ENCODE measurements at regions not wholly inside any gene's neighbourhood (a gene's known extent, or its start where the extent isn't known, plus 50 kb on each side); places are given as distances from the start of the nearest gene placed in this dataset.
"Not testable (repeated sequence)": the region's sequence is repeated elsewhere in the genome, so short reads cannot be mapped to it uniquely, and the experiment has no call there.

DNA sequence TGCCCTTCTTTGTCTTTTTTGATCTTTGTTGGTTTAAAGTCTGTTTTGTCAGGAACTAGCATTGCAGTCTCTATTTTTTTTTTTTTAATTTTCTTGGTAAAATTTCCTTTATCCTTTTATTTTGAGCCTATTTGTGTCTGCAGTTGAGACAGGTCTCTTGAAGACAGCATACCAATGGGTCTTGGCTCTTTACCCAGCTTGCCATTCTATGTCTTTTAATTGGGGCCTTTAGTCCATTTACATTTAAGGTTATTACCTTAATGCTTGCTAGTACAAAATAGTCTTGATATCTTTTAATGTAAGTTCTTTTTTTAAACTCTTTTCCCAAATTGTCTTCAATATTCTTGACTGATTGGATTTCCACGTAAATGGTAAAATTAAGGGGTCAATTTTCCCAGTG, 398.3 kb upstream of the CHRM2 start:
- no peak overlapping the region for H3K27ac Mint-ChIP-seq
- H3K9me3 Mint-ChIP-seq (ENCODE audit: low read depth): peaks cover 43% of the 10 kb centered on the region
- H3K4me3 Mint-ChIP-seq: no peak overlapping the region
- no peaks in the 10 kb centered on the region for H3K4me1 Mint-ChIP-seq (ENCODE audit: low read depth)
- H3K27me3 Mint-ChIP-seq: no peaks in the 10 kb centered on the region
- H3K36me3 Mint-ChIP-seq: no peaks in the 10 kb centered on the region

DNA sequence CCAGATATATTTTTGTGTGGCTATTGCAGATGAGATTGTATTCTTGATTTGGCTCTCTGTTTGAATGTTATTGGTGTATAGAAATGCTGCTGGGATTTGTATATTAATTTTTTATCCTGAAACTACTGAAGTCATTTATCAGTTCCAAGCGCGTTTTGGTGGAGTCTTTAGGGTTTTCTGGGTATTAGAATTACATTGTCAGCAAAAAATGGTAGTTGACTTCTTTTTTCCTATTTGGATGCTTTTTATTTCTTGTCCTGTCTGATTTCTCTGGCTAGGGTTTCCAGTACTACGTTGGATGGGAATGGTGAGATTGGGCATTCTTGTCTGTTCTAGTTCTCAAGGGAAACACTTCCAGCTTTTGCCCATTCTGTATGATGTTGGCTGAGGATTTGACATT, 415.5 kb upstream of the CHRM2 start:
- no peak overlapping the region for H3K4me3 Mint-ChIP-seq
- H3K36me3 Mint-ChIP-seq: no peaks in the 10 kb centered on the region
- H3K4me1 Mint-ChIP-seq (ENCODE audit: low read depth): no peaks in the 10 kb centered on the region
- H3K27ac Mint-ChIP-seq: no peak overlapping the region
- H3K27me3 Mint-ChIP-seq: no peaks in the 10 kb centered on the region
- peaks cover 7% of the 10 kb centered on the region for H3K9me3 Mint-ChIP-seq (ENCODE audit: low read depth)

DNA sequence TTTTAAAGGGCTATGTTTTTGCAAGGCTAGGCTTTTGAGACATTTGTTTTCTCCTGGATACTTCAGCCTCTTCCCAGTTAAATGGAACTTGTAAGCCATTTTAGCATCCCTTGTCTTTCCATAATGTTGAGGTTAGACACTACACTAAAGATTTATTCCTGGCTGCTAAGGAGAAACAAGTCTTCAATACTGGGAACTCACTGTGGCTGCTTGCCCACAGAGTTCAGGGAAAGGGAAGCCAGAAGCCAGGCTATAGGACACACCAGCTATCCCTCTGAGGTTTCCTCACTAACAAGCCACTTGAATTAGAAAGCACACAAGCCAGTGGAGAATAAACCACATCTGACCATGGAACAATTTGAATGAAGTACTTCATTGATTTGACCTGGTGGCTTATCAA, 421.7 kb upstream of the CHRM2 start:
- H3K27me3 Mint-ChIP-seq: no peaks in the 10 kb centered on the region
- no peak overlapping the region for H3K4me3 Mint-ChIP-seq
- H3K4me1 Mint-ChIP-seq (ENCODE audit: low read depth): no peaks in the 10 kb centered on the region
- H3K27ac Mint-ChIP-seq: no peak overlapping the region
- H3K9me3 Mint-ChIP-seq (ENCODE audit: low read depth): peaks cover 3% of the 10 kb centered on the region
- no peaks in the 10 kb centered on the region for H3K36me3 Mint-ChIP-seq

DNA sequence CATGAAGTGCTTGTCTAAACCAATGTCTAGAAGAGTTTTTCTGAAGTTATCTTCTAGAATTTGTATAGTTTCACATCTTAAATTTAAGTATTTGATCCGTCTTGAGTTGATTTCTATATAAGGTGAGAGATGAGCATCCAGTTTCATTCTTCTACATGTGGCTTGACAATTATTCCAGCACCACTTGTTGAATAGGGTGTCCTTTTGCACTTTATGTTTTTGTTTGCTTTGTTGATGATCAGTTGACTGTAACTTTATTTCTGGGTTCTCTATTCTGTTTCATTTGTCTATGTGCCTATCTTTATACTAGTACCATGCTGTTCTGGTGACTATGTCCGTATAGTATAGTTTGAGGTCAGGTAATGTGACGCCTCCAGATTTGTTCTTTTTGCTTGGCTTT, 426.6 kb upstream of the CHRM2 start:
- Mint-ChIP-seq H3K27ac (no peak overlapping the region), H3K4me3 (no peak overlapping the region), H3K36me3 (no peaks in the 10 kb centered on the region), H3K4me1 (ENCODE audit: low read depth) (no peaks in the 10 kb centered on the region), H3K9me3 (ENCODE audit: low read depth) (peaks cover 3% of the 10 kb centered on the region), H3K27me3 (no peaks in the 10 kb centered on the region)

DNA sequence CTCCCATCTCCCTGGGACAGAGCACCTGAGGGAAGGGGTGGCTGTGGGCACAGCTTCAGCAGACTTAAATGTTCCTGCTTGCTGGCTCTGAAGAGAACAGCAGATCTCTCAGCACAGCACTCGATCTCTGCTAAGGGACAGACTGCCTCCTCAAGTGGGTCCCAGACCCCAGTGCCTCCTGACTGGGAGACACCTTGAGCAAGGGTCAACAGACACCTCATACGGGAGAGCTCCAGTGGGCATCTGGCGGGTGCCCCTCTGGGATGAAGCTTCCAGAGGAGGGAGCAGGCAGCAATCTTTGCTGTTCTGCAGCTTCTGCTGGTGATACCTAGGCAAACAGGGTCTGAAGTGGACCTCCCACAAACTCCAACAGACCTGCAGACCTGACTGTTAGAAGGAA, 436.7 kb upstream of the CHRM2 start:
- not testable (repeated sequence) for H3K27ac Mint-ChIP-seq; H3K27me3 Mint-ChIP-seq; H3K36me3 Mint-ChIP-seq; H3K4me3 Mint-ChIP-seq; H3K4me1 Mint-ChIP-seq (ENCODE audit: low read depth)
- H3K9me3 Mint-ChIP-seq (ENCODE audit: low read depth): peaks cover 10% of the 10 kb centered on the region

DNA sequence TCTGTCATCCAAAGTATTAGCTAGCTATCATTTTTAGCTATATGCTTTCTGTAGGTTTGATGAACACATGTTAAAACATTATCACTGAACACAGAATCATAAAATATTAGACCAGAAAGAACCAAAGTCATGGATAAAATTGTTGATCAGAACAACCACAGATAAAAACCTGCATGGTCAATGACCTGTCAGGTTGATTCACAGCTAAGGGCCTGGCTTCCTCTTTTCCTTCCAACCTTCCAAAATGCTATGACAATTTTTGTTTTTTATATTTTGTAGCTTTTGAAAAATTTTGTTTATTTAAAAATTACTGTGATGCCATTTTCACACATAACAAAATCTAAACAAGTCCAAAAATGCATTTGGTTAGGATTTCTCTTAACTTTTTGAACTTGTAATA, 444.4 kb upstream of the CHRM2 start:
- Mint-ChIP-seq H3K36me3 (no peaks in the 10 kb centered on the region), H3K4me1 (ENCODE audit: low read depth) (no peaks in the 10 kb centered on the region), H3K27ac (no peak overlapping the region)

DNA sequence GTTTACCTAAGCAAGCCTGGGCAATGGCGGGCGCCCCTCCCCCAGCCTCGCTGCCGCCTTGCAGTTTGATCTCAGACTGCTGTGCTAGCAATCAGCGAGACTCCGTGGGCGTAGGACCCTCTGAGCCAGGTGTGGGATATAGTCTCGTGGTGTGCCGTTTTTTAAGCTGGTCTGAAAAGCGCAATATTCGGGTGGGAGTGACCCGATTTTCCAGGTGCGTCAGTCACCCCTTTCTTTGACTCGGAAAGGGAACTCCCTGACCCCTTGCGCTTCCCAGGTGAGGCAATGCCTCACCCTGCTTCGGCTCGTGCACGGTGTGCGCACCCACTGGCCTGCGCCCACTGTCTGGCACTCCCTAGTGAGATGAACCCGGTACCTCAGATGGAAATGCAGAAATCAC, 442.6 kb upstream of the MTPN start:
- not testable (repeated sequence) for H3K36me3 Mint-ChIP-seq

More for the DNA sequence above, 444.4 kb upstream of the CHRM2 start:
- H3K27me3 Mint-ChIP-seq: no peaks in the 10 kb centered on the region
- peaks cover 13% of the 10 kb centered on the region for H3K9me3 Mint-ChIP-seq (ENCODE audit: low read depth)
- H3K4me3 Mint-ChIP-seq: no peak overlapping the region

DNA sequence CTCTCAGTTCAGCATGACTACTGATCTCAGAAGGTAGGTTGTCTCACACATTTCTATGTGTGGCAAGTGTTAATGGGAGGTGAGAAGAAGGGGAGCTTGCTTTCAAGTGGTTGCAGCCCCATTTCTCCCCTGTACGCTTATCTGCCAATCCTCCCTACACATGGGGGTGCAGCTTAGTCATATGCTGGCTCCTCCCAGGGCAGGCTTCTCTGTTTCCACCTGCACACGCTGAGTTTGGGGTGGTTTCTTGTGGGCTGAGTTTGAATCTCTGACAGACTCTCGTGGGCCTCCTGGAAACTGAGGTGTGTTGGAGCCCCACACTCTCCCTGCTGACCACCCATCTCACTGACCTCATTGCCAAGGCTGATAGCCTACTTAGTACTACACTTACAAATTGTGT, 435.8 kb upstream of the MTPN start:
- H3K36me3 Mint-ChIP-seq: no peaks in the 10 kb centered on the region
- no peaks in the 10 kb centered on the region for H3K27me3 Mint-ChIP-seq
- H3K9me3 Mint-ChIP-seq (ENCODE audit: low read depth): no peaks in the 10 kb centered on the region
- H3K27ac Mint-ChIP-seq: no peak overlapping the region
- H3K4me1 Mint-ChIP-seq (ENCODE audit: low read depth): no peaks in the 10 kb centered on the region
- no peak overlapping the region for H3K4me3 Mint-ChIP-seq

More for the DNA sequence above, 442.6 kb upstream of the MTPN start:
- peaks cover 13% of the 10 kb centered on the region for H3K9me3 Mint-ChIP-seq (ENCODE audit: low read depth)
- not testable (repeated sequence) for H3K4me1 Mint-ChIP-seq (ENCODE audit: low read depth); H3K27me3 Mint-ChIP-seq; H3K4me3 Mint-ChIP-seq; H3K27ac Mint-ChIP-seq

DNA sequence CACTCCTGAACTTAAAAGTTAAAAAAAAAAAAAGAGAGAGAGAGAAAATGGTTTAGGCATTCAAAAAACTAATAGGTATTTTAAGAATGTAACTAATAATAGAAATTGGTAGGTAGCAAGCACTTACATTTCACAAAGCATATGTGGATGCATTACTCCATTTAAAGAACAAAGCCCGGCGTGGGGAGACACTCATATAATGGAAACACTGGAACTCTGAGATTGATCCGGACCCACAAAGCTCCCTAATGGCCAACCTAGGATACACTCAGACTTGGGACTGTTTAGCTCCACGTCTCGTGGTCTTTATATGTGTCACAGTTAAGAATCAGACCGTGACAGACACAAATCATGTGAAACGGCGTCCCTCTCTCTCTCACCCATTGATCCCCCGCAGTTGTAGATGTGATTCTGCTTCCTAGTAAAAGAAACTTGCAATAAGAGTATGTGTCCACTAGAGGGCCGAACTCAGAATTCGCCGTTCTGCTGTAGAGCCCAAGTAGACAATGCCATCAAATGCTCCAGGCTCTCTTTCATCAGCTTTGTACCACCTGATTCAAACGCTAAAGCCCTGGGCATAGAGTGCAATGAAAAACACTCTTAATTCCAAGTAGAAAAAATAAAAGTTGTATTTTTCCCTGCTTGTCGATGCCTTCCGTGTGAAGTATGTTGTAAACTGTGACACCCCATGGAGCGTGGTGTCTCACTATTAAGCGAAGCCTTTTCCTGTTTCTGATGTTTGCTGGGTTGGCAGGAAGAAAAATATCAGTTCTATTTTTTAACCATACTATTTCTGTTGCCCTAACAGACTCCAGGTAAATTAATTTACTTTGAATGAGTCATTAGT, 429.0 kb upstream of the MTPN start:
- Mint-ChIP-seq H3K4me1 (ENCODE audit: low read depth) (peaks cover 5% of the 10 kb centered on the region), H3K4me3 (no peak overlapping the region), H3K27me3 (peaks cover 2% of the 10 kb centered on the region), H3K36me3 (no peaks in the 10 kb centered on the region), H3K27ac (no peak overlapping the region), H3K9me3 (ENCODE audit: low read depth) (no peaks in the 10 kb centered on the region)

DNA sequence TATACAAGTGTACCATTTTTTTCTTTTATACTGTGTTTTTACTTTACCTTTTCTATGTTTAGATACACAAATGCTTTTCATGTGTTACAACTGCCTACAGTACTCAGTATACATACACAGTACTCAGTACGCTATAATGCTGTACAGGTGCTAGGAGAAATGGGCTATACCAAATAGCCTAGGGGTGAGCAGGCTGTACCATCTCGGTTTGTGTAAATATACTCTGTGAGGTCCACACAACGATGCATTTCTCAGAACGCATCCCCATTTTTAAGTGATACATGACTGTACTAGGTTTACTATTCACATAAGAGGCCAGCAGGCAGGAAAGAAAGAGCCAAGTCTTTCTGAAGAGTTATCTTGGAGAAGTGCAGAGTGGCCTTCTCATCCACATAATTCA, 426.4 kb upstream of the MTPN start:
- no peak overlapping the region for H3K4me3 Mint-ChIP-seq
- peaks cover 2% of the 10 kb centered on the region for H3K27me3 Mint-ChIP-seq
- peaks cover 5% of the 10 kb centered on the region for H3K4me1 Mint-ChIP-seq (ENCODE audit: low read depth)
- H3K9me3 Mint-ChIP-seq (ENCODE audit: low read depth): no peaks in the 10 kb centered on the region
- H3K27ac Mint-ChIP-seq: no peak overlapping the region
- no peaks in the 10 kb centered on the region for H3K36me3 Mint-ChIP-seq

DNA sequence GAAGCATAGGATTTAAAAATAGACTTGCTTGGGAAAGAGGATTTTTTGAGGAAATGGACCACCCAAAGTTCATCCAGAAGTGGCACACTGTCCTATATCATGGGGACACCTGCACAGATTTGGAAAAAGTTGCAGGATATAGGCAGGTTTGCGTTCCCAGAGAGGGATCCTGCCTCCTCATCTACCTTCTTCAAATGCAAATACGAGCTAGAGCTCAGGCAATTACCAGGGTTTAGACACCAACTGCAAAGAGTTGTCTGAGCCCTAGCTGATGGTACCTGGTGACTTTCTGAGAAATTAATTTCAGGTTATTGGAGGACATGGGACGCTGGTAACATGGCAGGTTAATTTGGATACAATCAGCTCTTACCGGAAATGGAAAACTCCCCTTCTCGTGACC, 423.7 kb upstream of the MTPN start:
- Mint-ChIP-seq H3K4me3 (no peak overlapping the region), H3K27ac (no peak overlapping the region)

DNA sequence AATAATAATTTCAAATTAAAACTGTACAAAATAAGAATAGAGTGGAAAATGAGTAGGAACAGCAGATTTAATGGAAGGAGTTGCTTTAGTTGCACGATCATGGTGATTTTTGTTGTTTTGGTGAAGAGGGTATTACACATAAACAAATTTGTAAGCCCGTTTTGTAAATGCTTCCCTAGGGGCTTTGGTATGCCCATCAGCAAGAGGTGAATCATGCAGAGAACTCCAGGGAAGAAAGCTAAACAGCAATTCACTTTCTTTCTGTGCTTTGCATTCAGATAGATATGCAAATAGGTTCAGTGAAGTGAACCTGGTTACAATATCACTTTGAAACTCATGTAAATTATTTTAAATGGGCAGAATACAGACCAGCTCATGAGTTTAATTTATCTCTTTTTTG, 422.2 kb upstream of the MTPN start:
- no peak overlapping the region for H3K27ac Mint-ChIP-seq
- H3K4me1 Mint-ChIP-seq (ENCODE audit: low read depth): no peaks in the 10 kb centered on the region
- H3K36me3 Mint-ChIP-seq: no peaks in the 10 kb centered on the region
- H3K27me3 Mint-ChIP-seq: no peaks in the 10 kb centered on the region
- H3K4me3 Mint-ChIP-seq: no peak overlapping the region
- no peaks in the 10 kb centered on the region for H3K9me3 Mint-ChIP-seq (ENCODE audit: low read depth)

More for the DNA sequence above, 423.7 kb upstream of the MTPN start:
- H3K36me3 Mint-ChIP-seq: no peaks in the 10 kb centered on the region
- H3K4me1 Mint-ChIP-seq (ENCODE audit: low read depth): no peaks in the 10 kb centered on the region
- no peaks in the 10 kb centered on the region for H3K9me3 Mint-ChIP-seq (ENCODE audit: low read depth)
- H3K27me3 Mint-ChIP-seq: peaks cover 2% of the 10 kb centered on the region

DNA sequence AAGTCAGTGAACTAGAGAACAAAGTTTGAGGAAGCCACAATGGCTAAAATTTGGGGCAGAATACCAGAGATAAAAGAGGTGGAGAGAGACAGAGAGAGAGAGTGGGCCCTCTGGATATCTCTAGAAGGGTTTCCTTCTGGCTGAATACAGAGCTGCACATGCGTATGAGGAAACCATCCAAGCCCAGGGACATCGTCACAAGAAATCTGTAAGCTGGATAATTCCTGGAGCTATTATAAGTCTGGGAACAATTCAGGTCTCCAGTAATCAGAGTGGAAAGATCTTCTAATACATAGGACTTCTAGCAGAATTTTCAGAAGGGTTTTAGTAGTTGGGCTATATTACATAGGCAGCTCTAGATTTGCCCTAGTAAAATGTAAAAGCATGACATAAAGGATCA, 415.7 kb upstream of the MTPN start:
- H3K27me3 Mint-ChIP-seq: no peaks in the 10 kb centered on the region
- no peaks in the 10 kb centered on the region for H3K4me1 Mint-ChIP-seq (ENCODE audit: low read depth)
- no peaks in the 10 kb centered on the region for H3K36me3 Mint-ChIP-seq
- no peak overlapping the region for H3K27ac Mint-ChIP-seq
- H3K4me3 Mint-ChIP-seq: no peak overlapping the region
- no peaks in the 10 kb centered on the region for H3K9me3 Mint-ChIP-seq (ENCODE audit: low read depth)

DNA sequence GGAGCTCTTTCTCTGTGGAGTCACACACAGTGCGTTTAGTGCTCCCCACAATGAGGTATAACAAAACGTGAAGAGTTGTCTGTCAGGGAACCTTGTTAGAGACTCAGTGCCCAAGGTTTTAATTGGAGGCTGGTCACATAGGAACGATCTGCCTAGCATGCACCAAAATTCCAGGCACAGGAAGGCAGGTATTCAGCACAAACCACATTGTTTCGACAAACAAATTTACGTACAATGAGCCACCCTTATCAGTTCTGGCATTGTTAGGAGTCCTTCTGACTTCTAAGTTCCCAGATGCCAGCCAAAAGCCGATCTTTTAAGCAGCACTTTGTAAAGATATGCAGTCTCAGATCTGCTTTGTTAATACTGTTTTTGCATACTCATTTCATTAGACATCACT, 414.2 kb upstream of the MTPN start:
- Mint-ChIP-seq H3K27ac (no peak overlapping the region), H3K9me3 (ENCODE audit: low read depth) (no peaks in the 10 kb centered on the region), H3K4me1 (ENCODE audit: low read depth) (no peaks in the 10 kb centered on the region), H3K4me3 (no peak overlapping the region), H3K27me3 (no peaks in the 10 kb centered on the region), H3K36me3 (no peaks in the 10 kb centered on the region)

DNA sequence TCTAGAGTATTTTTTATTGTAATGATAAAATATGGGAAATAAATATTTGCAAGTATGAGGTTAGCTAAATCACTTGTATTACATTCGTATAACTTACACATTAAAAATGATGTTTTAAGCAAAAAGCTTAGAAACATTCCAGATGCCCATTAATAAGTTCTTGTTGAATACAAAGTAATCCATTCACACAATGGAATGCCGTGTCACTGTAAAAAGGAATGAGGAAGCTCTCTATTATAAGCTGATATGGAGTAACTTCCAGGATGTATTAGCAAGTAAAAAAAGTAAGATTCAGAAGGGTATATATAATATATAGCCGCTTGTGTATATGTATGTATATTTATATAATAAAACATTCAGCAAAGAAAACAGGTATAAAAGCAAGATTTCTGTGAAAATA, 412.8 kb upstream of the MTPN start:
- Mint-ChIP-seq H3K4me1 (ENCODE audit: low read depth) (no peaks in the 10 kb centered on the region), H3K36me3 (no peaks in the 10 kb centered on the region), H3K27ac (no peak overlapping the region), H3K4me3 (no peak overlapping the region), H3K27me3 (no peaks in the 10 kb centered on the region), H3K9me3 (ENCODE audit: low read depth) (no peaks in the 10 kb centered on the region)

DNA sequence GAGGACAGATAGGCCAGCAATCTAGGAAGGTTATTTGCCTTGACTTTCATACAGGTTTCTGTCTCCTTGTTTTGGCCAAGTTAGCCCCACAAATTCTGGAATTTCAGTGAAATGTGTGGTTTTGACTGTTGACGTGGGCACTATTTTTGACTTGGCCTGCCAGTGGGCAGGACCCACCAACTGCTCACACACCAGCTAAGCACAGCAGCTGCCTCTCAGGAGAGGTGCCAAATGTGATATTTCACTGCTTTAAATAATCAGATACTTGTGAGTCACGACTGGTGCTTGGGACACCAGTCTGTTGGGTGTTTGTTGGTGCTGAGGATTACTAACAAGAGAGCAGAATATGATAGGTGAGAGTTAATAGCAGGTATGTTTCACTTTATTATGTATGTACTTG, 409.7 kb upstream of the MTPN start:
- Mint-ChIP-seq H3K4me3 (no peak overlapping the region), H3K27ac (no peak overlapping the region), H3K4me1 (ENCODE audit: low read depth) (no peaks in the 10 kb centered on the region), H3K36me3 (no peaks in the 10 kb centered on the region), H3K27me3 (no peaks in the 10 kb centered on the region), H3K9me3 (ENCODE audit: low read depth) (peaks cover 3% of the 10 kb centered on the region)

Data from activated naive CD8-positive, alpha-beta T cell (primary cell).